ENCODE measurements at regions not wholly inside any gene's neighbourhood (a gene's known extent, or its start where the extent isn't known, plus 50 kb on each side); places are given as distances from the start of the nearest gene placed in this dataset.

DNA sequence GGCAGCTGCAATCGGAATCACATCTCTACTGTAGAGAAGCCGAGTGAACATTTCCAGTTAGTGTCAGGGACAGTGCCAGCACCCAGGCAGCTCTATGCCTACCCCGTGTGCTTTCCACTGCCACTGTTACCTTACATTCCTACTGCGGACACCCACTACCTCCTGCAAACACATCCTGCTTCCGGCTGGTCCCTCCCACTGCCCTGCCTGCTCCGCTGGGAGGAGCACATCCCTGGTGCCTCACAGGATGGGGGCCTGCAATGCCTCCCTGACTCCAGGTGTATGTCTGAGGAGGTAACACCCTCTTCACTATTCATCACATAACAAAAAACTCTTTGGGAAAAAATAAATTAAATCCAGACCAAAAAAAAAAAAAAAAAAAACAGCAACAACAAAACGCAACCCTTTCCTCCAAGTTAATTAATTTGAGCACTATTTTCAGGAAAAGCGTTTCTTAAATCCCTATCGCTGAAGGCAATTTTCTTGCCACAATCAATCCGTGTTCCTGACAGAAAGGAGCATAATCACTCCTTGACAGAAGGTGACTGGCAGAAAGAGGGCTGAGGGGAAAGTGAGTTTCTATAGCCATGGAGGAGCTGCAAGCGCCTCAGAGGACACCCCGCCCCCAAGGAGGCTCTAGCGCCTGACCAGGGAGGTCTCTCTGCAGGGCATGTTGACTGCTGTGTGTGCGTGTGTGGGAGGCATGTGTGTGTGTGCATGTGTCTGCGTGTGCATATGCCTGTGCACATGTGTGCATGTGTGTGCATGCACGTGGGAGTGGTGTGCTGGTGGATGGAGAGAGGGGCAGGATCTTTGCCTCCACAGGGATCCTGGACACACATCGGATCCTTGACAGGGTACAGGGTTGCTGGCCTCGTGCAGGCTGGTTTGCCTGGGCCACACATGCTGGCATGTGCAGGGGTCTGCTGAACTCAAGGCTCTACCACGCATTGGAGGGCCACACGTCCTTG is 134.8 kb upstream of the NTM start:
- no peaks in the 10 kb centered on the region for H3K9me3 ChIP-seq (ENCODE audit: control extremely low read depth in 1 of 5, control insufficient read depth in 4 of 5, insufficient read depth in 2 of 5, low read depth in 1 of 5, low read length in 4 of 5)

DNA sequence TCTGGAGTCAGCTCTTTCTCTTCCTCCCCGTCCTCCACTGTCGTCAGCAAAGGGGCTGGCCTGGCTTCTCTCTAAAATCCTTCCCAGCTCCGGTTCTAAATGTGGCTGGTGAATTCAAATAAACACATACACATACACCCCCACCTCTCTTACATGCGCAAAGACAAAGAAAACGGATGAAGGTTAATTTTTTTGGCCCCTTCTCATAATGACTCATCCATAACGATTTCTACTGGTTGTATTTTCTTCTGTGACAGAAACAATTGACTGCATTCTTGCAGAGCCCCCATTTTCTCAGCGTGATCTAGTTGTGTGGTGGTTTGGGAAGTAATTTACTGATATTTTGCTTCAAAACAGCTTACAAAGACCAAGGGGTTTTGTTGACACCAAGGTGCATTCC is 130.0 kb upstream of the NTM start:
- 100% methylated on average over 2 of the region's 7 CpGs for WGBS (ENCODE audit: insufficient coverage)
- DNase-seq, result no peak
- CTCF ChIA-PET, result no interaction called here
- Histone ChIP-seq H3K9me3 (ENCODE audit: control extremely low read depth in 1 of 5, control insufficient read depth in 4 of 5, insufficient read depth in 2 of 5, low read depth in 1 of 5, low read length in 4 of 5) (peaks cover 0 to 1% (median 0%) of the 10 kb centered on the region in 5 experiments), H3K4me3 (ENCODE audit: control insufficient read depth in 1 of 7, extremely low read depth in 1 of 7, insufficient read depth in 4 of 7, low read depth in 2 of 7, low read length in 6 of 7) (no peak overlapping the region), H3K4me1 (ENCODE audit: control extremely low read depth in 1 of 4, control insufficient read depth in 4 of 4, insufficient read depth in 4 of 4, low read length in 3 of 4) (no peaks in the 10 kb centered on the region), H3K27me3 (replicated peaks in 2 of 5; ENCODE audit: control insufficient read depth in 4 of 5, insufficient read depth in 5 of 5, low read length in 4 of 5) (peaks cover 0 to 14% (median 4%) of the 10 kb centered on the region in 5 experiments), H3K36me3 (ENCODE audit: control insufficient read depth in 4 of 4, insufficient read depth in 4 of 4, low read length in 3 of 4) (no peaks in the 10 kb centered on the region), H3K27ac (ENCODE audit: insufficient read depth in 1 of 2, low read depth in 1 of 2, low read length in 2 of 2, poor library complexity in 1 of 2, severe bottlenecking in 2 of 2) (no peak overlapping the region)
- POLR2A ChIA-PET, result no interaction called here

More for the DNA sequence above, 134.8 kb upstream of the NTM start:
- 77% methylated on average over 19 of the region's 20 CpGs for WGBS (ENCODE audit: insufficient coverage)
- H3K27ac ChIP-seq (ENCODE audit: insufficient read depth in 1 of 2, low read depth in 1 of 2, low read length in 2 of 2, poor library complexity in 1 of 2, severe bottlenecking in 2 of 2), result no peak overlapping the region
- no peak overlapping the region for H3K4me3 ChIP-seq (ENCODE audit: control insufficient read depth in 1 of 7, extremely low read depth in 1 of 7, insufficient read depth in 4 of 7, low read depth in 2 of 7, low read length in 6 of 7)
- no peaks in the 10 kb centered on the region for H3K4me1 ChIP-seq (ENCODE audit: control extremely low read depth in 1 of 4, control insufficient read depth in 4 of 4, insufficient read depth in 4 of 4, low read length in 3 of 4)
- H3K27me3 ChIP-seq (replicated peaks in 2 of 5; ENCODE audit: control insufficient read depth in 4 of 5, insufficient read depth in 5 of 5, low read length in 4 of 5), result peaks cover 0 to 7% (median 2%) of the 10 kb centered on the region in 5 experiments
- no peaks in the 10 kb centered on the region for H3K36me3 ChIP-seq (ENCODE audit: control insufficient read depth in 4 of 4, insufficient read depth in 4 of 4, low read length in 3 of 4)
- DNase-seq, result no peak
- CTCF ChIA-PET, result no interaction called here
- POLR2A ChIA-PET, result no interaction called here

- peaks cover 2 to 25% (median 10%) of the 10 kb centered on the region in 5 experiments for H3K27me3 ChIP-seq (replicated peaks in 2 of 5; ENCODE audit: control insufficient read depth in 4 of 5, insufficient read depth in 5 of 5, low read length in 4 of 5)
- ChIA-PET POLR2A (no interaction called here), CTCF (interaction anchor here (1.4 kb wide), 1 partner anchor 20 kb away, joined by 3 read pairs; no protein-coding TSS in a partner anchor)
- no peak for DNase-seq
- H3K4me3 ChIP-seq (ENCODE audit: control insufficient read depth in 1 of 7, extremely low read depth in 1 of 7, insufficient read depth in 4 of 7, low read depth in 2 of 7, low read length in 6 of 7), result no peak overlapping the region
- 78% methylated on average over 1 of the region's 1 CpG for WGBS (ENCODE audit: insufficient coverage)
- no peak overlapping the region for H3K27ac ChIP-seq (ENCODE audit: insufficient read depth in 1 of 2, low read depth in 1 of 2, low read length in 2 of 2, poor library complexity in 1 of 2, severe bottlenecking in 2 of 2)
- no peaks in the 10 kb centered on the region for H3K36me3 ChIP-seq (ENCODE audit: control insufficient read depth in 4 of 4, insufficient read depth in 4 of 4, low read length in 3 of 4)
- H3K4me1 ChIP-seq (ENCODE audit: control extremely low read depth in 1 of 4, control insufficient read depth in 4 of 4, insufficient read depth in 4 of 4, low read length in 3 of 4), result no peaks in the 10 kb centered on the region
- peaks cover 0 to 1% (median 0%) of the 10 kb centered on the region in 5 experiments for H3K9me3 ChIP-seq (ENCODE audit: control extremely low read depth in 1 of 5, control insufficient read depth in 4 of 5, insufficient read depth in 2 of 5, low read depth in 1 of 5, low read length in 4 of 5)
These were observed 127.9 kb upstream of the NTM start for GRCh38 chr11:131242476-131243000.

- Histone ChIP-seq H3K9me3 (ENCODE audit: control extremely low read depth in 1 of 5, control insufficient read depth in 4 of 5, insufficient read depth in 2 of 5, low read depth in 1 of 5, low read length in 4 of 5) (peaks cover 0 to 1% (median 0%) of the 10 kb centered on the region in 5 experiments), H3K27me3 (replicated peaks in 2 of 5; ENCODE audit: control insufficient read depth in 4 of 5, insufficient read depth in 5 of 5, low read length in 4 of 5) (peaks cover 4 to 38% (median 10%) of the 10 kb centered on the region in 5 experiments), H3K36me3 (ENCODE audit: control insufficient read depth in 4 of 4, insufficient read depth in 4 of 4, low read length in 3 of 4) (no peaks in the 10 kb centered on the region), H3K4me1 (ENCODE audit: control extremely low read depth in 1 of 4, control insufficient read depth in 4 of 4, insufficient read depth in 4 of 4, low read length in 3 of 4) (no peaks in the 10 kb centered on the region), H3K27ac (ENCODE audit: insufficient read depth in 1 of 2, low read depth in 1 of 2, low read length in 2 of 2, poor library complexity in 1 of 2, severe bottlenecking in 2 of 2) (no peak overlapping the region), H3K4me3 (ENCODE audit: control insufficient read depth in 1 of 7, extremely low read depth in 1 of 7, insufficient read depth in 4 of 7, low read depth in 2 of 7, low read length in 6 of 7) (no peak overlapping the region)
- CTCF ChIA-PET, result interaction anchor here (0.6 to 1.0 kb wide), 2 partner anchors 42 to 182 kb away, joined by 3 read pairs; no protein-coding TSS in a partner anchor
- POLR2A ChIA-PET, result no interaction called here
- 9% methylated on average over 2 of the region's 3 CpGs for WGBS (ENCODE audit: insufficient coverage)
- DNase-seq, result no peak
These were observed 124.3 kb upstream of the NTM start for GRCh38 chr11:131246156-131246555.

DNA sequence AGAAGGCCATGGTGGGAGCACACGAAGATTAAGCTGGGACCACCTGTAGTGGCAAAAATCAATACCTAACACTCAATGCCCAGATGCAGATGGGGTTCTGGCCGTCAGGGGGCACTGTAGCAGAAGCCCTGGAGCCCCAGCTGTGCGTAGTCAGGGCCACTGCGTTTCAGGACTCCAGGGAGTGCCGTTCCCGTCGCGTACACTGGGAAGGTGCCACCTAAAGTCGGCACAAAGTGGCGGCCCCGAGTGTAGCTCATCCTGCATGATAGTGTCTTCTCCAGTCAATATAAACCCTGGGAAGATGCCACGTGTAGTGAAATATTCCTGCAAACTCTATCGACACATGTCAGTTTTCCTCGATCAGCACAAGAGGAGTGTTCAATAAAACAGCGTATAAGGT is 123.8 kb upstream of the NTM start:
- Histone ChIP-seq H3K9me3 (ENCODE audit: control extremely low read depth in 1 of 5, control insufficient read depth in 4 of 5, insufficient read depth in 2 of 5, low read depth in 1 of 5, low read length in 4 of 5) (peaks cover 0 to 1% (median 0%) of the 10 kb centered on the region in 5 experiments), H3K27ac (ENCODE audit: insufficient read depth in 1 of 2, low read depth in 1 of 2, low read length in 2 of 2, poor library complexity in 1 of 2, severe bottlenecking in 2 of 2) (no peak overlapping the region), H3K4me1 (ENCODE audit: control extremely low read depth in 1 of 4, control insufficient read depth in 4 of 4, insufficient read depth in 4 of 4, low read length in 3 of 4) (no peaks in the 10 kb centered on the region), H3K4me3 (ENCODE audit: control insufficient read depth in 1 of 7, extremely low read depth in 1 of 7, insufficient read depth in 4 of 7, low read depth in 2 of 7, low read length in 6 of 7) (no peak overlapping the region), H3K36me3 (ENCODE audit: control insufficient read depth in 4 of 4, insufficient read depth in 4 of 4, low read length in 3 of 4) (no peaks in the 10 kb centered on the region), H3K27me3 (replicated peaks in 2 of 5; ENCODE audit: control insufficient read depth in 4 of 5, insufficient read depth in 5 of 5, low read length in 4 of 5) (peaks cover 4 to 38% (median 11%) of the 10 kb centered on the region in 5 experiments)
- peak; percentile 2 to 19 (median 6) for DNase-seq
- ChIA-PET POLR2A (no interaction called here), CTCF (interaction anchor here (0.6 kb wide), 1 partner anchor 182 kb away, joined by 3 read pairs; no protein-coding TSS in a partner anchor)
- WGBS (ENCODE audit: insufficient coverage), result 12% methylated on average over 15 of the region's 15 CpGs

DNA sequence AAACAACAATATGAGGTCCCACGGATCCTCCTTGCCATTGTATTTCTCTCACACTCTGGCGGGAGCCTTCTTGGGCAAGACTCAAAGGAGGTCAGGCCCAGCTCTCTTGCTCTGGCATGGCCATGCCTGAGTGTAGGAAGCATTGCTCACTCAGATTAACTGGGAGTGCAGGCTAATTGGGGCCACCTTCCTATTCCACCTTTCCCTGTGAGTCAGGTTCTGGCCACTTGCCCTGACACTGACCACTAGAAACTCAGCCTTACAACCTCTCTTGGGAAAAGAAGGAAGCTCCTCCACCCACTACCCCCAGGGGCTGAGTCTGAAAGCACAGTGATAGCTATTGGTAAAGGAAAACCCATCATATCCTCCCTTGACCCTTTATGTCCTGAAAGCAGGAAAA is 121.8 kb upstream of the NTM start:
- H3K27ac ChIP-seq (ENCODE audit: insufficient read depth in 1 of 2, low read depth in 1 of 2, low read length in 2 of 2, poor library complexity in 1 of 2, severe bottlenecking in 2 of 2), result no peak overlapping the region
- WGBS (ENCODE audit: insufficient coverage), result 89% methylated on average over 2 of the region's 2 CpGs
- no peaks in the 10 kb centered on the region for H3K9me3 ChIP-seq (ENCODE audit: control extremely low read depth in 1 of 5, control insufficient read depth in 4 of 5, insufficient read depth in 2 of 5, low read depth in 1 of 5, low read length in 4 of 5)
- DNase-seq, result no peak
- H3K27me3 ChIP-seq (replicated peaks in 2 of 5; ENCODE audit: control insufficient read depth in 4 of 5, insufficient read depth in 5 of 5, low read length in 4 of 5), result peaks cover 10 to 54% (median 21%) of the 10 kb centered on the region in 5 experiments
- CTCF ChIA-PET, result no interaction called here
- no peaks in the 10 kb centered on the region for H3K36me3 ChIP-seq (ENCODE audit: control insufficient read depth in 4 of 4, insufficient read depth in 4 of 4, low read length in 3 of 4)
- POLR2A ChIA-PET, result no interaction called here
- no peaks in the 10 kb centered on the region for H3K4me1 ChIP-seq (ENCODE audit: control extremely low read depth in 1 of 4, control insufficient read depth in 4 of 4, insufficient read depth in 4 of 4, low read length in 3 of 4)
- no peak overlapping the region for H3K4me3 ChIP-seq (ENCODE audit: control insufficient read depth in 1 of 7, extremely low read depth in 1 of 7, insufficient read depth in 4 of 7, low read depth in 2 of 7, low read length in 6 of 7)

GRCh38 chr11:131253142-131253655 is 117.2 kb upstream of the NTM start:
- H3K4me1 ChIP-seq (ENCODE audit: control extremely low read depth in 1 of 4, control insufficient read depth in 4 of 4, insufficient read depth in 4 of 4, low read length in 3 of 4), result no peaks in the 10 kb centered on the region
- POLR2A ChIA-PET, result no interaction called here
- 11% methylated on average over 1 of the region's 5 CpGs for WGBS (ENCODE audit: insufficient coverage)
- no peaks in the 10 kb centered on the region for H3K9me3 ChIP-seq (ENCODE audit: control extremely low read depth in 1 of 5, control insufficient read depth in 4 of 5, insufficient read depth in 2 of 5, low read depth in 1 of 5, low read length in 4 of 5)
- no peak for DNase-seq
- CTCF ChIA-PET, result no interaction called here
- no peaks in the 10 kb centered on the region for H3K36me3 ChIP-seq (ENCODE audit: control insufficient read depth in 4 of 4, insufficient read depth in 4 of 4, low read length in 3 of 4)
- H3K27ac ChIP-seq (ENCODE audit: insufficient read depth in 1 of 2, low read depth in 1 of 2, low read length in 2 of 2, poor library complexity in 1 of 2, severe bottlenecking in 2 of 2), result no peak overlapping the region
- peaks cover 7 to 30% (median 18%) of the 10 kb centered on the region in 5 experiments for H3K27me3 ChIP-seq (replicated peaks in 2 of 5; ENCODE audit: control insufficient read depth in 4 of 5, insufficient read depth in 5 of 5, low read length in 4 of 5)
- no peak overlapping the region for H3K4me3 ChIP-seq (ENCODE audit: control insufficient read depth in 1 of 7, extremely low read depth in 1 of 7, insufficient read depth in 4 of 7, low read depth in 2 of 7, low read length in 6 of 7)
